ENCODE measurements at regions not wholly inside any gene's neighbourhood (a gene's known extent, or its start where the extent isn't known, plus 50 kb on each side); places are given as distances from the start of the nearest gene placed in this dataset.

- in situ Hi-C loops (cut with HindIII; ENCODE audit: low pct_ligation_motif_present, low pct_unique_long_range_greater_than_20kb, low sequenced_read_pairs), result no loop called here
- no peak for DNase-seq
These were observed 148.1 kb downstream of the SALL1 start for GRCh38 chr16:51002881-51003490.

DNA sequence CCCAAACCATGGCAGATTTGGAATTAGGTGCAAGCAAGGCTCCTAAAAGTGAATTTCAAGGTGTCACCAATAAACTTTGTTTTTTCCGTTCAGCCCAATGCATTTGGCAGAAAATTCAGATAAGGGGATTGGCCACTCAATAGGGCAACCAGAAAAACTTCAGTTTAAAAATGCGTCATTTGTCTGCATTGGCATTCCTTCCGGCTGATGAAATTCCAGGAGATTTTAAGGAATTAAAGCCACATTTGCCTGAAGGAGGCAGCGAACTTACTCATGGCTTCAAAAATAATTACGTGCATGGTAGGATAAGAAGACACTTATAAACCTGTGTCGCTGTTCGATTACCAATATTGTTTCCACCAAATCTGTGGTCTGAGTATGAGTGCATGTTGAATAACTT, 151.9 kb downstream of the SALL1 start:
- in situ Hi-C loops (cut with HindIII; ENCODE audit: low pct_ligation_motif_present, low pct_unique_long_range_greater_than_20kb, low sequenced_read_pairs), result no loop called here

DNA sequence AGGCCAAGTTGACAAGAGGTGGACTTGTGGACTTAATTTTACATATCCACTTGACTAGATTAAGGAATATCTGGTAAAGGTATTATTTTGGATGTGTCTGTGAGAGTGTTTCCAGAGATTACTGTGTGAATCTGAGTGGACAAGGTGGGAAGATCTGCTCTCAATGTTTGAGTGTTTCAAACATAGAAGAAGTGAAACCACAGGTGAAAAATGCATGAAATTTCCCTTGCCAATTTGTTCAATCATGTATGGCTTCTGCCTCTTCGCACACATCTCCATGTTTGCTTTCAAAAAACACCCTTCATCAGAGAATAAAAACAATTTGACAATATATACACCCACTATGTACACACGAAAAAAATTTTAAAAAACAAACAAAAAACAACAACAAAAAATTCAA, 152.7 kb downstream of the SALL1 start:
- no peak for DNase-seq
- in situ Hi-C loops (cut with HindIII; ENCODE audit: low pct_ligation_motif_present, low pct_unique_long_range_greater_than_20kb, low sequenced_read_pairs), result no loop called here

More for the DNA sequence above, 151.9 kb downstream of the SALL1 start:
- no peak for DNase-seq

- in situ Hi-C loops (cut with HindIII; ENCODE audit: low pct_ligation_motif_present, low pct_unique_long_range_greater_than_20kb, low sequenced_read_pairs), result no loop called here
These were observed 153.4 kb downstream of the SALL1 start for GRCh38 chr16:50997679-50998078.

DNA sequence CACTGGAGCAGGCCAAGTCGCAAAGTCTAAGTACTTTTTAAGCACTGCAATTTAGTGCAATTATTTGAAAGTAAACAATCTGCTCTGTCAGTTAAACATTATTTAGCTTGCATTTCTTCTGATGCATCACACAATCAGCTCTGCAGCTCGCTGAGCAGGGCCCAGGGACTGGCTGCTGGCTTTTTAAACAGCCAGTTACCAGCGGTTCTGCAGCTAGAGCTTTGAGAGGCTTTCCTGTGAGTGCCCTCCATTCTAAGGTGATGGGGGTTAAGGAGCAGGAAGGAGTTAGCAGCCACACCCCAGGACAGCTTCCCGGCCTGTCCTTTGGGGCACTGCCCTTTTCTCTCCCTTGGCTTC, 154.3 kb downstream of the SALL1 start:
- DNase-seq, result no peak
- in situ Hi-C loops (cut with HindIII; ENCODE audit: low pct_ligation_motif_present, low pct_unique_long_range_greater_than_20kb, low sequenced_read_pairs), result no loop called here

More at GRCh38 chr16:50997679-50998078, 153.4 kb downstream of the SALL1 start:
- DNase-seq, result no peak

DNA sequence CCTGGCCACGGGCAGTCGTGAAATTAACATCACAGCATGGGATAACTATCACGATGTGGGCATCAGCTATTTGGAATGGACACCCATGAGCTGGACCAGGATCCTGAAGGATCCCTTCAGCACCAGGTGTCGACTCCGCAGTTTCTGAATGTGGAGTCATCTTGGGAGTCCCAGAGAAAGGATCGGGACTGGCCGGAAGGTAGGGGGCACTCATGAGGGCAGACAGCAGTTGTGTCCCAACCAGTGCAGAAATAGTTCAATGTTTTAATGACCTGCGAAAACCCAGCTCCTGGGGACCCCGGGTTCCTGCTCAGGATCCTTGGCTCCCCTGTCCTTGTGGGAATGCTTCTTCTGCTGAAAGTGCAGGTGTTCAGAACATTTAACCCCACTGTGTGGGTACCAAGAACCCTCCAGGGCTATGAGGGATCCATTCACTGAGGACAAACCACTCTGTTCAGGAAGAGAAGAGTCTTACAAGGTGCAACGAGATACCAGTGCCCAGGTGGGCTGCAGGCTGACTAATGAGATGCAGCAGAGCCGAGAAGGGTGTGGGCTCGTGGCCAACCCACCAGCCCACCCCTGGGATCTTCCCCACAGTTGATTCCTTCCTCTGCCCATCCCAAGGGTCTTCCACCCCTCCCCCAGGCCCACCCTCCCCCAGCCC, 154.8 kb downstream of the SALL1 start:
- in situ Hi-C loops (cut with HindIII; ENCODE audit: low pct_ligation_motif_present, low pct_unique_long_range_greater_than_20kb, low sequenced_read_pairs), result no loop called here
- DNase-seq, result no peak

- in situ Hi-C loops (cut with HindIII; ENCODE audit: low pct_ligation_motif_present, low pct_unique_long_range_greater_than_20kb, low sequenced_read_pairs), result no loop called here
- no peak for DNase-seq
These were observed 156.1 kb downstream of the SALL1 start for GRCh38 chr16:50994995-50995394.

DNA sequence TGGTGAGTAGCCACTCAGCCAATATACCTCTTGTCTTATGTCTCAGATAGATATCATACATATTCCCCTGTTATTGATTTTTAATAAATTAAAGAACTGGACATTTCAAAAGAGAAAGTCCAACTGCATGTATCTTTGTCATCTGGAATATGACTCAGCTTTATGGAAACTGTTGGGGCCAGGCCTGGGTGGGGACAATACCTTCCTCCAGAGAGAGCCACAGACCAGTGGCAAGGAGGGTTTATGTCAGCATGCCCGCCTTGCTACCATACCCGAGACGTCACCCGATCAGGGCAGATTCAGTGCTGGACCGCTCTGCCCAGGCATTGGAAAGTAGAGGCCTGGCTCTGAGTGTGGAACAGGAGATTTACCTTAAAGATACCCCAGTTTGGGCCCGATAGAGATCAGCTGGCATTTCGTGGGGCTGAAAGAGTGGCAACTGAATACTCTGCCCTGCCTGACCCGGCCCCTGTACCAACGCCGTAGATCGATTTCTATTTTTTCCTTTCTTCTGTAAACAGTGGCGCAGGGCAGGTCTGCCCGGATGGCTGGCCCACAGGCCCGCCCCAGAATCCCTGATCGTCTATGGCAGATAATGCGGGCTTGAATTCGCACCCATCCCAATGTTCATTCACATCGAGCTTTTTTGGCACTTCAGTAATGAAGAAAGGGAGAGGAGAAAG, 158.6 kb downstream of the SALL1 start:
- DNase-seq, result no peak
- in situ Hi-C loops (cut with HindIII; ENCODE audit: low pct_ligation_motif_present, low pct_unique_long_range_greater_than_20kb, low sequenced_read_pairs), result no loop called here

GRCh38 chr16:50991436-50991835, 159.6 kb downstream of the SALL1 start:
- in situ Hi-C loops (cut with HindIII; ENCODE audit: low pct_ligation_motif_present, low pct_unique_long_range_greater_than_20kb, low sequenced_read_pairs), result no loop called here
- no peak for DNase-seq

GRCh38 chr16:50991006-50991405, 160.1 kb downstream of the SALL1 start:
- no peak for DNase-seq
- in situ Hi-C loops (cut with HindIII; ENCODE audit: low pct_ligation_motif_present, low pct_unique_long_range_greater_than_20kb, low sequenced_read_pairs), result no loop called here

DNA sequence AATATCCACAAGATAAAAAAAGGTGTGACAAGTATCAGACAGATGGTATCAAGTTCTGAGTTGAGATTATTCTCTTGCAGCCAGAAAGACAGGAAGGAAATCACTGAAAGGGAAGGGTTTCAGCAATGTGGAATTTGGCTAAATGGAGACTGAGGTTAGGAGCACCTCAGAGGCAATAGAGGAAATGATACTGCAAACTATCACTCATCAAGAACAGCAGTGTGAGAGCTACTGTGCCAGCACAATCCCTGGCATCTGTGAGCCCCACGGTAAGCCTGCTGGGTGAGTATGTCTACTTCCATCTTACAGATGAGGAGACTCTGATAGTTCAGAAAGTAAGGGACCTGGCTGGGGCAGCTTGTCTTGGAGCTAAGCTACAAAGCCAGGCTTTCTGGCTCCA, 162.0 kb downstream of the SALL1 start:
- DNase-seq, result no peak
- in situ Hi-C loops (cut with HindIII; ENCODE audit: low pct_ligation_motif_present, low pct_unique_long_range_greater_than_20kb, low sequenced_read_pairs), result no loop called here

- in situ Hi-C loops (cut with HindIII; ENCODE audit: low pct_ligation_motif_present, low pct_unique_long_range_greater_than_20kb, low sequenced_read_pairs), result no loop called here
- DNase-seq, result no peak
These were observed 162.6 kb downstream of the SALL1 start for GRCh38 chr16:50988441-50988840.

- in situ Hi-C loops (cut with HindIII; ENCODE audit: low pct_ligation_motif_present, low pct_unique_long_range_greater_than_20kb, low sequenced_read_pairs), result no loop called here
- DNase-seq, result no peak
These were observed 164.6 kb downstream of the SALL1 start for GRCh38 chr16:50986453-50986852.

GRCh38 chr16:50985733-50986132, 165.3 kb downstream of the SALL1 start:
- DNase-seq, result no peak
- in situ Hi-C loops (cut with HindIII; ENCODE audit: low pct_ligation_motif_present, low pct_unique_long_range_greater_than_20kb, low sequenced_read_pairs), result no loop called here

- in situ Hi-C loops (cut with HindIII; ENCODE audit: low pct_ligation_motif_present, low pct_unique_long_range_greater_than_20kb, low sequenced_read_pairs), result no loop called here
- DNase-seq, result no peak
These were observed 166.4 kb downstream of the SALL1 start for GRCh38 chr16:50984688-50985087.

GRCh38 chr16:50982808-50983207, 168.3 kb downstream of the SALL1 start:
- DNase-seq, result no peak
- in situ Hi-C loops (cut with HindIII; ENCODE audit: low pct_ligation_motif_present, low pct_unique_long_range_greater_than_20kb, low sequenced_read_pairs), result no loop called here

DNA sequence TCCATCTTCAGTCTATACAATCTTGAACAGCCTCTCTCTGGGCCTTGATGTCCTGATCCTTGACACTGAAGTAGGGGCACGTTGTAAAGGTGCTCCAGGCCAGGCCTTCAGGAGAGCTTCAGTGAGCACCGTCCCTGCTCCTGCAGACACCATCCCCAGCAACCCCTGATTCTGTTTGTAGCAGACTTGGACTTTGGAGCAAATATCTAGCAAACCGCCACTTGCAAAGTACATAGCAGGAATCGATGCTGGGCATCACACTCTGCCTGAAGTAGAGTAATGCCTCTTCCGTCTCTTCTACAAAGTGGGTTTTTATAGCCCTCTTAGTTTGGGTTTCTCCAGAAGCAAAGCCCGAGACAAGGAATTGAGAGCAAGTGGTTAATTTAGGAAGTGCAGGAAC, 169.1 kb downstream of the SALL1 start:
- in situ Hi-C loops (cut with HindIII; ENCODE audit: low pct_ligation_motif_present, low pct_unique_long_range_greater_than_20kb, low sequenced_read_pairs), result no loop called here

GRCh38 chr16:50980666-50981065, 170.4 kb downstream of the SALL1 start:
- in situ Hi-C loops (cut with HindIII; ENCODE audit: low pct_ligation_motif_present, low pct_unique_long_range_greater_than_20kb, low sequenced_read_pairs), result no loop called here

More for the DNA sequence above, 169.1 kb downstream of the SALL1 start:
- no peak for DNase-seq

GRCh38 chr16:50979806-50980620, 171.1 kb downstream of the SALL1 start:
- in situ Hi-C loops (cut with HindIII; ENCODE audit: low pct_ligation_motif_present, low pct_unique_long_range_greater_than_20kb, low sequenced_read_pairs), result no loop called here
- DNase-seq, result no peak

More at GRCh38 chr16:50980666-50981065, 170.4 kb downstream of the SALL1 start:
- no peak for DNase-seq

Data from ACHN (cell line).